Heart left ventricle (tissue), 16 donors: ENCODE measurements at regions not wholly inside any gene's neighbourhood (a gene's known extent, or its start where the extent isn't known, plus 50 kb on each side); places are given as distances from the start of the nearest gene placed in this dataset.
"Not testable (repeated sequence)": the region's sequence is repeated elsewhere in the genome, so short reads cannot be mapped to it uniquely, and the experiment has no call there.

Experiments used
- ATAC-seq, 4 donors: fragments of 200-7000 bp; cut with Tn5 transposase; one replicate each; pipeline ENCODE4 v1.9.1; 2020 to 2022; ENCODE audit warnings: moderate library complexity in 4 of 4, mild to moderate bottlenecking in 3 of 4, moderate number of reproducible peaks in 1 of 4
- DNase-seq, 5 donors: peaks; one replicate each; pipeline ENCODE4 v3.0.0-alpha.2; 2020
- H3K27ac ChIP-seq, 12 donors: fragments of 200-600 bp; sonication (generic) in 4 of 12; one replicate each; pipeline versions ENCODE4 v1.5.0 to v1.8.0; 2016 to 2022; ENCODE audit warnings: mild to moderate bottlenecking in 2 of 12
- H3K27me3 ChIP-seq, 9 donors: fragments of 200-600 bp; sonication (generic) in 2 of 9; one replicate each; pipeline versions ENCODE4 v1.5.1 to v1.8.0; 2016 to 2022; ENCODE audit warnings: mild to moderate bottlenecking in 3 of 9
- H3K36me3 ChIP-seq, 9 donors: fragments of 200-600 bp; sonication (generic) in 2 of 9; one replicate each; pipeline versions ENCODE4 v1.5.0 to v1.8.0; 2018 to 2022; ENCODE audit warnings: mild to moderate bottlenecking in 2 of 9
- H3K4me1 ChIP-seq, 12 donors: fragments of 200-600 bp; sonication (generic) in 4 of 12; one replicate each; pipeline versions ENCODE4 v1.5.0 to v1.8.0; 2016 to 2022; ENCODE audit warnings: mild to moderate bottlenecking in 3 of 12
- H3K4me3 ChIP-seq, 12 donors: fragments of 200-600 bp; sonication (generic) in 4 of 12; one replicate each; pipeline versions ENCODE4 v1.5.0 to v1.8.0; 2017 to 2022; ENCODE audit warnings: mild to moderate bottlenecking in 9 of 12, moderate library complexity in 4 of 12
- H3K9me3 ChIP-seq, 12 donors: fragments of 200-600 bp; sonication (generic) in 4 of 12; one replicate each; pipeline versions ENCODE4 v1.5.0 to v1.8.0; 2016 to 2022; ENCODE audit warnings: mild to moderate bottlenecking in 1 of 12
- POLR2A ChIP-seq, 2 donors: fragments of 450-650 bp; IDR thresholded peaks; one replicate each; pipeline ENCODE4 v1.6.1; 2017; ENCODE audit warnings: antibody characterized with exemption in 2 of 2, mild to moderate bottlenecking in 2 of 2, moderate library complexity in 2 of 2
- WGBS, 4 donors: extraction: QIAGEN DNeasy Blood & Tissue Kit in 2 of 4; methylation state at CpG; one replicate each; pipeline versions ENCODE4 v1.1.5 to v1.1.7; 2013 to 2018; 5-methylcytosine and 5-hydroxymethylcytosine counted together
- intact Hi-C, 10 donors: fragments of 100-400 bp; cut with DNase I; formaldehyde crosslinking; loops; one replicate each; pipeline versions ENCODE4 v1.11.1 to v1.14.2; 2022
- TF ChIP-seq, protein P1 (sequence below), 12 donors: fragments of 200-600 bp; sonication (generic) in 4 of 12; IDR thresholded peaks; one replicate each; pipeline versions ENCODE4 v1.5.0 to v1.8.0; 2018 to 2022; ENCODE audit warnings: antibody characterized with exemption in 12 of 12, mild to moderate bottlenecking in 5 of 12
- donor health status: ischemic (EF 13 %, LVEDD 7.1; RV severe dilation, severe dysfunction).
- donor health status: healthy with polysubstance abuse.
- donor health status: DM: no; HTN: yes; CAD: no.
- donor health status: DM: no; HTN: no; CAD: no.
- donor health status: ischemic (EF 25% LVEDD 6.9; RV normal size, moderate dysfunction).
- donor health status: ischemic (EF 25% LVEDD 5.7; RV mildly dilated, moderate dysfunction).
- donor health status: healthy.
- donor health status: DM: yes; HTN: yes; CAD: no.
- donor health status: ischemic (EF 35%, LVEDD 5.7; RV mildly dilated, moderate dysfunction).
- donor health status: nonischemic (EF 11% LVEDD 7.7; RV severe dilation, severe dysfunction).
- donor health status: DM: yes; HTN: yes; CAD: no.
- donor health status: PGD.
- donor health status: ischemic (EF 29% LVEDD 5.4; RV normal size, mild dysfunction).
- donor health status: nonischemic (EF 23%, LVEDD 6.1; RV moderate dilation, normal function).

DNA sequence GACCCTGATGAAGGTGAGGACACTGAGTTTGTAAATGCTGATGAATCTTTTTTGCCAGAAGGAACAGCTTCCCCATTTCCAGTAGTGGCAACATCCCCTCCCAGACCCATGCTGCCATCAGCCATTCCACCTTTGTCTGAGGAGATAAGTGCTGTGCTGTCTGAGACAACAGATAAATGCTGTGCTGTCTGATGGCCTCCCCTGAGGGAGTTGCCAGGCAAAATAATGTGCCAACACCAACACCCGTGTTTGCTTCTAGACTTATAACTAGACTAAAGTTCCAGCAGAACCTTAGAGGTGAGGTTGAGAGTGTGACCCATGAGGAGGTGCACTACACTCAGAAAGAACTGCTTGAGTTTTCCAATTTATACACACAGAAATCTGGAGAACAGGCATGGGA is 349.5 kb downstream of the C12orf75 start:
- no peak for ATAC-seq

DNA sequence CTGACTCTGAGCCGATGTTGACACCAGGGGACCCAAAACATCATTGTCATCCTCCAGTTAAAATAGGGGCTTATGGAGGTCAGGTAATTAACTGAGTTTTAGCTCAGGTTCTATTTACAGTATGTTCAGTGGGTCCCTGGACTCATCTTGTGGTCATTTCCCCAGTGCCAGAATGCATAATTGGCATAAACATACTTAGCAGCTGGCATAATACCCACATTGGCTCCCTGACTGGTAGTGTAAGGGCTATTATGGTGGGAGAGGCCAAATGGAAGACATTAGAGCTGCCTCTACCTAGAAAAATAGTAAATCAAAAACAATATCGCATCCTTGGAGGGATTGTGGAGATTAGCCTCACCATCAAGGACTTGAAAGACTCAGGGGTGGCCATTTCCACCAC is 350.9 kb downstream of the C12orf75 start:
- H3K4me3 ChIP-seq: no peak overlapping the region
- TF ChIP-seq, protein P1, sequence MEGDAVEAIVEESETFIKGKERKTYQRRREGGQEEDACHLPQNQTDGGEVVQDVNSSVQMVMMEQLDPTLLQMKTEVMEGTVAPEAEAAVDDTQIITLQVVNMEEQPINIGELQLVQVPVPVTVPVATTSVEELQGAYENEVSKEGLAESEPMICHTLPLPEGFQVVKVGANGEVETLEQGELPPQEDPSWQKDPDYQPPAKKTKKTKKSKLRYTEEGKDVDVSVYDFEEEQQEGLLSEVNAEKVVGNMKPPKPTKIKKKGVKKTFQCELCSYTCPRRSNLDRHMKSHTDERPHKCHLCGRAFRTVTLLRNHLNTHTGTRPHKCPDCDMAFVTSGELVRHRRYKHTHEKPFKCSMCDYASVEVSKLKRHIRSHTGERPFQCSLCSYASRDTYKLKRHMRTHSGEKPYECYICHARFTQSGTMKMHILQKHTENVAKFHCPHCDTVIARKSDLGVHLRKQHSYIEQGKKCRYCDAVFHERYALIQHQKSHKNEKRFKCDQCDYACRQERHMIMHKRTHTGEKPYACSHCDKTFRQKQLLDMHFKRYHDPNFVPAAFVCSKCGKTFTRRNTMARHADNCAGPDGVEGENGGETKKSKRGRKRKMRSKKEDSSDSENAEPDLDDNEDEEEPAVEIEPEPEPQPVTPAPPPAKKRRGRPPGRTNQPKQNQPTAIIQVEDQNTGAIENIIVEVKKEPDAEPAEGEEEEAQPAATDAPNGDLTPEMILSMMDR (IDR thresholded peaks at IDR 0.05): no peak
- TF ChIP-seq POLR2A (IDR thresholded peaks at IDR 0.05): no peak
- intact Hi-C loops: no loop called here
- H3K27me3 ChIP-seq: no peaks in the 10 kb centered on the region
- DNase-seq (no peak), ATAC-seq (no peak)
- H3K4me1 ChIP-seq: peaks cover 0 to 21% (median 6%) of the 10 kb centered on the region in 12 donors
- H3K27ac ChIP-seq: no peak overlapping the region
- no peaks in the 10 kb centered on the region for H3K36me3 ChIP-seq
- H3K9me3 ChIP-seq: no peaks in the 10 kb centered on the region
- WGBS, 4 donors: 95 to 100% (median 98%) methylated on average over 2 of the region's 2 CpGs

More for the DNA sequence above, 349.5 kb downstream of the C12orf75 start:
- intact Hi-C loops: no loop called here
- Histone ChIP-seq H3K27ac (no peak overlapping the region), H3K4me3 (no peak overlapping the region), H3K4me1 (peaks cover 0 to 34% (median 6%) of the 10 kb centered on the region in 12 donors), H3K9me3 (no peaks in the 10 kb centered on the region), H3K36me3 (no peaks in the 10 kb centered on the region), H3K27me3 (no peaks in the 10 kb centered on the region)
- WGBS, 4 donors: 43 to 100% (median 94%) methylated on average over 1 of the region's 1 CpG
- DNase-seq: no peak
- TF ChIP-seq, protein P1 (IDR thresholded peaks at IDR 0.05): no peak
- TF ChIP-seq POLR2A (IDR thresholded peaks at IDR 0.05): no peak

DNA sequence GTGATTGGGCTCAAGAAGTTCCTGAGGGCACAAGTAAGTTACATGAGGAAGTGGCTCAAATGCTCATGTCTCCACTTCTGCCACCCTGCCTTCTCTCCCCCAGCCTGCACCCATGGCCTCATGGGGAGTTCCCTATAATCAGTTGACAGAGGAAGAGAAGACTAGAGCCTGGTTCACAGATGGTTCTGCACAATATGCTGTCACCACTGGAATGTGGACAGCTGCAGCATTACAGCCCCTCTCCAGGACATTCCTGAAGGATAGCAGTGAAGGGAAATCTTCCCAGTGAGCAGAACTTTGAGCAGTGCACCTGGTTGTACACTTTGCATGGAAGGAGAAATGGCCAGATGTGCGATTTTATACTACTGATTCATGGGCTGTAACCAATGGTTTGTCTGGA is 352.3 kb downstream of the C12orf75 start:
- ATAC-seq, H3K9me3 ChIP-seq, H3K27ac ChIP-seq, intact Hi-C loops, H3K4me1 ChIP-seq, DNase-seq, H3K4me3 ChIP-seq, H3K27me3 ChIP-seq, H3K36me3 ChIP-seq: not testable (repeated sequence)
- WGBS, 4 donors: 73 to 95% (median 86%) methylated on average over 1 of the region's 1 CpG

DNA sequence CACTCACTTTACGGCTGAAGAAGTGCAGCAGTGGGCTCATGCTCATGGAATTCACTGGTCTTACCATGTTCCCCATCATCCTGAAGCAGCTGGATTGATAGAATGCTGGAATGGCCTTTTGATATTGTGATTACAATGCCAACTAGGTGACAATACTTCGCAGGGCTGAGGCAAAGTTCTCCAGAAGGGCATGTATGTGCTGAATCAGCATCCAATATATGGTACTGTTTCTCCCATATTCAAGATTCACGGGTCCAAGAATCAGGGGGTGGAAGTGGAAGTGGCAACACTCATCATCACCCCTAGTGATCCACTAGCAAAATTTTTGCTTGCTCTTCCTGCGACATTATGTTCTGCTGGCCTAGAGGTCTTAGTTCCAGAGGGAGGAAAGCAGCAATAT is 353.3 kb downstream of the C12orf75 start:
- H3K4me3 ChIP-seq, intact Hi-C loops, H3K27ac ChIP-seq, ATAC-seq, H3K27me3 ChIP-seq, DNase-seq, H3K4me1 ChIP-seq, H3K36me3 ChIP-seq, H3K9me3 ChIP-seq: not testable (repeated sequence)
- 92 to 96% (median 95%) methylated on average over 4 of the region's 4 CpGs for WGBS, 4 donors

DNA sequence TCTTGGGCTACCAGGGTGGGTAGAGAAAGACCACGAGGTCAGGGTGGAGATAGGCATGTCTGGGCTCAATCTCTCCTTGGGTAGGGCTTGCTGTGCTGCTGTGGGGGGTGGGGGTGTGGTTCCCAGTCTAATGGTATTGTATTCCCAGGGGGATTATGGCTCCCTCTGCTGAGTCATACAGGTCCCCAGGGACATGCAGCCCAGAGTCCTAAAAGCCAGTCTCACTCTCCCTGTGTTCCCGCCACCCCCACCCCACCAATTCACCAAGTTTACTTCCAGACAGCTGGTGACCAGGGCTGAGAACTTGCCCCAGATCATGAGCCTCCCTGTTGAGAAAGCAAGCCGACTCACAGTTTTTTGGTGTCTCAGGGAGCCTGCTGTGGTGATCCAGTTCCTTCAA is 367.6 kb downstream of the C12orf75 start:
- Histone ChIP-seq H3K9me3 (peaks cover 0 to 14% (median under 1%) of the 10 kb centered on the region in 12 donors), H3K4me1 (no peaks in the 10 kb centered on the region), H3K27ac (no peak overlapping the region), H3K36me3 (no peaks in the 10 kb centered on the region), H3K4me3 (no peak overlapping the region), H3K27me3 (no peaks in the 10 kb centered on the region)
- DNase-seq (no peak), ATAC-seq (no peak)
- 87 to 100% (median 95%) methylated on average over 3 of the region's 3 CpGs for WGBS, 4 donors
- no peak for TF ChIP-seq POLR2A (IDR thresholded peaks at IDR 0.05)
- TF ChIP-seq, protein P1 (IDR thresholded peaks at IDR 0.05): no peak
- intact Hi-C loops: no loop called here
